Panc1 (cell line): ENCODE measurements at regions not wholly inside any gene's neighbourhood (a gene's known extent, or its start where the extent isn't known, plus 50 kb on each side); places are given as distances from the start of the nearest gene placed in this dataset.

ENCODE experiments used
- ATAC-seq: fragments of 200-7000 bp; cut with Tn5 transposase; 2 replicates; pipeline ENCODE4 v1.9.1; 2020; ENCODE audit warnings: mild to moderate bottlenecking, moderate library complexity
- BruUV-seq: library from RNA; stranded (reverse); fragments of 400-500 nt; replicated peaks from 2 replicates; lab custom pipeline; 2021; lab: Mats Ljungman, UMichigan
- CTCF ChIA-PET: fragments of 300-600 bp; sonication (Branson Sonifier 250); formaldehyde crosslinking; loops from one replicate; lab custom pipeline; 2022; ENCODE audit warnings: antibody characterized with exemption; lab: Charles Lee
- POLR2A ChIA-PET: fragments of 300-600 bp; sonication (Branson Sonifier 250); formaldehyde crosslinking; loops from one replicate; lab custom pipeline; 2022; ENCODE audit warnings: antibody characterized with exemption; lab: Charles Lee
- DNase-seq: peaks from one replicate; pipeline ENCODE4 v3.0.0-alpha.2; 2010; ENCODE audit warnings: low read depth, low spot score
- H3K27ac ChIP-seq: 2 replicates; pipeline ENCODE4 v1.5.1; 2011; ENCODE audit warnings: mild to moderate bottlenecking, low read length, inconsistent platforms
- H3K27me3 ChIP-seq: fragments of 200-500 bp; sonication (Bioruptor generic); 2 replicates; pipeline ENCODE4 v1.6.0; 2014; ENCODE audit warnings: low read length, inconsistent platforms; ENCODE audit not compliant: control insufficient read depth, insufficient read depth
- H3K36me3 ChIP-seq: fragments of 200-500 bp; sonication (Bioruptor generic); 2 replicates; pipeline ENCODE4 v1.5.1; 2014; ENCODE audit warnings: inconsistent platforms, mild to moderate bottlenecking, low read length, moderate library complexity; ENCODE audit not compliant: control insufficient read depth, insufficient read depth
- H3K4me1 ChIP-seq: 2 replicates; pipeline ENCODE4 v1.5.1; 2011; ENCODE audit warnings: inconsistent platforms, mild to moderate bottlenecking, low read length, moderate library complexity; ENCODE audit not compliant: control insufficient read depth, insufficient read depth
- H3K4me3 ChIP-seq, 2 experiments: 2 replicates each; pipeline ENCODE4 v1.5.1; 2011 to 2012; ENCODE audit warnings: low read depth in 2 of 2, low read length in 2 of 2, mild to moderate bottlenecking in 2 of 2, inconsistent platforms in 1 of 2, moderate library complexity in 1 of 2
- H3K9me3 ChIP-seq: fragments of 200-500 bp; sonication (Bioruptor generic); 2 replicates; pipeline ENCODE4 v1.5.1; 2014; ENCODE audit warnings: low read depth, mild to moderate bottlenecking, inconsistent platforms, low read length, moderate library complexity; ENCODE audit not compliant: control insufficient read depth, insufficient read depth
- POLR2AphosphoS5 ChIP-seq: IDR thresholded peaks from 2 replicates; pipeline ENCODE4 v1.6.1; 2012; ENCODE audit warnings: mild to moderate bottlenecking, low read depth, low read length, moderate library complexity
- SIN3A ChIP-seq: IDR thresholded peaks from 2 replicates; pipeline ENCODE4 v1.6.1; 2012; ENCODE audit warnings: low read depth, mild to moderate bottlenecking, low read length, moderate library complexity, borderline replicate concordance; ENCODE audit not compliant: insufficient read depth
- TCF7L2 ChIP-seq: IDR thresholded peaks from 2 replicates; pipeline ENCODE4 v1.6.1; 2011; ENCODE audit warnings: mild to moderate bottlenecking, low read depth, low read length, inconsistent platforms
- in situ Hi-C: cut with HindIII; loops from 2 replicates; pipeline ENCODE4 v1.10.0; 2016; ENCODE audit warnings: low sequenced_read_pairs, low pct_unique_long_range_greater_than_20kb
- intact Hi-C: fragments of 100-400 bp; cut with micrococcal nuclease; formaldehyde crosslinking; loops from one replicate; pipeline ENCODE4 v1.10.0; 2022; ENCODE audit not compliant: unreplicated experiment
- TF ChIP-seq, protein P1 (sequence below): fragments of 450-650 bp; IDR thresholded peaks from 2 replicates; pipeline ENCODE4 v1.5.1; 2017; ENCODE audit warnings: mild to moderate bottlenecking
- TF ChIP-seq, protein P2 (sequence below), 2 experiments: IDR thresholded peaks; 2 replicates each; pipeline ENCODE4 v1.6.1; 2011 to 2012; ENCODE audit warnings: low read depth in 2 of 2, control low read depth in 1 of 2, low read length in 1 of 2, mild to moderate bottlenecking in 1 of 2, moderate library complexity in 1 of 2; ENCODE audit not compliant: insufficient read depth in 1 of 2

DNA sequence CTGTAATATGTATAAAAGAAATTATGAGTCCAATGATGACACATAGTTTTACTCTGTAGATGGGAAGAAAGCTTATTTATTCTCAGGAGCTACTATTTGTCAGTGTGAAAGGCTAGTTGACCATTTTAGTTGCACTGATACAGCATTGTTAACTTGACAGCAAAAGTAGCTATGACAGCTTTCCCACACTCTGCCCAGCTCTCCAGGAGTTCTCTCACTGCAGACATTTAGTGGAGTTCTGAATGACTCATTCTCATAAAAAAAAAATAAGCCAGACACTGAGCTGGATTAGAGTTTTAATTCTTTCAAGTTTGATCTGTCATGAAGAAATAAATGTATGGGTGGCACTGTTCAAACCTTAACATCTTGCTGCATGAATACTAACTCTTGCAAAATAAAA is 77.2 kb upstream of the CFAP20DC start:
- Histone ChIP-seq H3K9me3 (no peaks in the 10 kb centered on the region), H3K36me3 (no peaks in the 10 kb centered on the region), H3K4me1 (no peaks in the 10 kb centered on the region; the same call in 1 of the 2 replicates), H3K27me3 (no peaks in the 10 kb centered on the region), H3K27ac (no peak overlapping the region), H3K4me3 (no peak overlapping the region)
- no TSS peak for BruUV-seq
- ChIA-PET POLR2A (no interaction called here), CTCF (no interaction called here)
- TF ChIP-seq, protein P1, sequence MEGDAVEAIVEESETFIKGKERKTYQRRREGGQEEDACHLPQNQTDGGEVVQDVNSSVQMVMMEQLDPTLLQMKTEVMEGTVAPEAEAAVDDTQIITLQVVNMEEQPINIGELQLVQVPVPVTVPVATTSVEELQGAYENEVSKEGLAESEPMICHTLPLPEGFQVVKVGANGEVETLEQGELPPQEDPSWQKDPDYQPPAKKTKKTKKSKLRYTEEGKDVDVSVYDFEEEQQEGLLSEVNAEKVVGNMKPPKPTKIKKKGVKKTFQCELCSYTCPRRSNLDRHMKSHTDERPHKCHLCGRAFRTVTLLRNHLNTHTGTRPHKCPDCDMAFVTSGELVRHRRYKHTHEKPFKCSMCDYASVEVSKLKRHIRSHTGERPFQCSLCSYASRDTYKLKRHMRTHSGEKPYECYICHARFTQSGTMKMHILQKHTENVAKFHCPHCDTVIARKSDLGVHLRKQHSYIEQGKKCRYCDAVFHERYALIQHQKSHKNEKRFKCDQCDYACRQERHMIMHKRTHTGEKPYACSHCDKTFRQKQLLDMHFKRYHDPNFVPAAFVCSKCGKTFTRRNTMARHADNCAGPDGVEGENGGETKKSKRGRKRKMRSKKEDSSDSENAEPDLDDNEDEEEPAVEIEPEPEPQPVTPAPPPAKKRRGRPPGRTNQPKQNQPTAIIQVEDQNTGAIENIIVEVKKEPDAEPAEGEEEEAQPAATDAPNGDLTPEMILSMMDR: no peak
- TF ChIP-seq, protein P2, sequence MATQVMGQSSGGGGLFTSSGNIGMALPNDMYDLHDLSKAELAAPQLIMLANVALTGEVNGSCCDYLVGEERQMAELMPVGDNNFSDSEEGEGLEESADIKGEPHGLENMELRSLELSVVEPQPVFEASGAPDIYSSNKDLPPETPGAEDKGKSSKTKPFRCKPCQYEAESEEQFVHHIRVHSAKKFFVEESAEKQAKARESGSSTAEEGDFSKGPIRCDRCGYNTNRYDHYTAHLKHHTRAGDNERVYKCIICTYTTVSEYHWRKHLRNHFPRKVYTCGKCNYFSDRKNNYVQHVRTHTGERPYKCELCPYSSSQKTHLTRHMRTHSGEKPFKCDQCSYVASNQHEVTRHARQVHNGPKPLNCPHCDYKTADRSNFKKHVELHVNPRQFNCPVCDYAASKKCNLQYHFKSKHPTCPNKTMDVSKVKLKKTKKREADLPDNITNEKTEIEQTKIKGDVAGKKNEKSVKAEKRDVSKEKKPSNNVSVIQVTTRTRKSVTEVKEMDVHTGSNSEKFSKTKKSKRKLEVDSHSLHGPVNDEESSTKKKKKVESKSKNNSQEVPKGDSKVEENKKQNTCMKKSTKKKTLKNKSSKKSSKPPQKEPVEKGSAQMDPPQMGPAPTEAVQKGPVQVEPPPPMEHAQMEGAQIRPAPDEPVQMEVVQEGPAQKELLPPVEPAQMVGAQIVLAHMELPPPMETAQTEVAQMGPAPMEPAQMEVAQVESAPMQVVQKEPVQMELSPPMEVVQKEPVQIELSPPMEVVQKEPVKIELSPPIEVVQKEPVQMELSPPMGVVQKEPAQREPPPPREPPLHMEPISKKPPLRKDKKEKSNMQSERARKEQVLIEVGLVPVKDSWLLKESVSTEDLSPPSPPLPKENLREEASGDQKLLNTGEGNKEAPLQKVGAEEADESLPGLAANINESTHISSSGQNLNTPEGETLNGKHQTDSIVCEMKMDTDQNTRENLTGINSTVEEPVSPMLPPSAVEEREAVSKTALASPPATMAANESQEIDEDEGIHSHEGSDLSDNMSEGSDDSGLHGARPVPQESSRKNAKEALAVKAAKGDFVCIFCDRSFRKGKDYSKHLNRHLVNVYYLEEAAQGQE (IDR thresholded peaks at IDR 0.05; ENCODE audit: insufficient read depth in 1 of 2, low read depth in 2 of 2, low read length in 1 of 2): no peak
- TF ChIP-seq POLR2AphosphoS5: no peak
- no peak for TF ChIP-seq TCF7L2
- TF ChIP-seq SIN3A: no peak
- DNase-seq: no peak
- intact Hi-C loops (no loop called here), in situ Hi-C loops (no loop called here)
- no peak for ATAC-seq

DNA sequence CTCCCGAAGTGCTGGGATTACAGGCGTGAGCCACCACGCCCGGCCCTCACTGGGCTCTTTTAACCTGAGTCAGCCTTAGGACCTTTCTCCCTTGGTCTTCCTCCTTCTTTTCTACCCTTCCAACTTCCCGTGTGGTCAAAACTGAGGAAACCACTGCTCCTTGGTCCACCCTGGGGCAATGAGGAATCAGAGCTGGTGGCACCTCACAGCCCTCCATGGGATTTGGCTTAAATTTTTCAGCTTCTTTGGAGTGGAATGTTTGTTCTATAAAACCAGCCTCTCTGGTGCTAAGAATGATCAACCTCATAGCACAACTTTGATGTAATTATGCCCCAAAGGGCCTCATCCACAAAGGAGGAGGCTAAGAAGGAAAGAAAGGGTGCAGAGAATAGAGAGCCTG is 76.6 kb upstream of the CFAP20DC start:
- no peak for TF ChIP-seq POLR2AphosphoS5
- TF ChIP-seq, protein P1: no peak
- Histone ChIP-seq H3K4me3 (no peak overlapping the region), H3K27ac (no peak overlapping the region), H3K4me1 (no peaks in the 10 kb centered on the region; the same call in 1 of the 2 replicates), H3K36me3 (no peaks in the 10 kb centered on the region), H3K27me3 (no peaks in the 10 kb centered on the region), H3K9me3 (no peaks in the 10 kb centered on the region)
- ChIA-PET CTCF (no interaction called here), POLR2A (no interaction called here)
- in situ Hi-C loops (no loop called here), intact Hi-C loops (no loop called here)
- DNase-seq: no peak
- no peak for ATAC-seq
- no TSS peak for BruUV-seq
